Muscle of leg (tissue), 3 donors: ENCODE measurements at regions not wholly inside any gene's neighbourhood (a gene's known extent, or its start where the extent isn't known, plus 50 kb on each side); places are given as distances from the start of the nearest gene placed in this dataset.

Experiments
- DNase-seq: peaks from one replicate; pipeline ENCODE4 v3.0.0; 2013
- H3K27ac ChIP-seq: one replicate; pipeline ENCODE4 v1.5.1; 2013; ENCODE audit warnings: mild to moderate bottlenecking, low read length, control low read depth
- H3K27me3 ChIP-seq: one replicate; pipeline ENCODE4 v1.6.1; 2013; ENCODE audit warnings: low read length; ENCODE audit not compliant: control insufficient read depth, insufficient read depth
- H3K36me3 ChIP-seq: one replicate; pipeline ENCODE4 v1.6.1; 2013; ENCODE audit warnings: low read length; ENCODE audit not compliant: control insufficient read depth, insufficient read depth
- H3K4me1 ChIP-seq: one replicate; pipeline ENCODE4 v1.6.1; 2013; ENCODE audit warnings: low read length; ENCODE audit not compliant: control insufficient read depth, insufficient read depth
- H3K4me3 ChIP-seq: one replicate; pipeline ENCODE4 v1.5.1; 2013; ENCODE audit warnings: low read length, control low read depth
- H3K9me3 ChIP-seq: replicated peaks from 2 replicates; pipeline ENCODE4 v1.6.1; 2013; ENCODE audit warnings: low read depth, low read length; ENCODE audit not compliant: control insufficient read depth
- WGBS: methylation state at CpG from one replicate; pipeline ENCODE4 v1.1.5; 2013; ENCODE audit warnings: missing lambda C conversion rate; ENCODE audit not compliant: insufficient coverage; 5-methylcytosine and 5-hydroxymethylcytosine counted together

DNA sequence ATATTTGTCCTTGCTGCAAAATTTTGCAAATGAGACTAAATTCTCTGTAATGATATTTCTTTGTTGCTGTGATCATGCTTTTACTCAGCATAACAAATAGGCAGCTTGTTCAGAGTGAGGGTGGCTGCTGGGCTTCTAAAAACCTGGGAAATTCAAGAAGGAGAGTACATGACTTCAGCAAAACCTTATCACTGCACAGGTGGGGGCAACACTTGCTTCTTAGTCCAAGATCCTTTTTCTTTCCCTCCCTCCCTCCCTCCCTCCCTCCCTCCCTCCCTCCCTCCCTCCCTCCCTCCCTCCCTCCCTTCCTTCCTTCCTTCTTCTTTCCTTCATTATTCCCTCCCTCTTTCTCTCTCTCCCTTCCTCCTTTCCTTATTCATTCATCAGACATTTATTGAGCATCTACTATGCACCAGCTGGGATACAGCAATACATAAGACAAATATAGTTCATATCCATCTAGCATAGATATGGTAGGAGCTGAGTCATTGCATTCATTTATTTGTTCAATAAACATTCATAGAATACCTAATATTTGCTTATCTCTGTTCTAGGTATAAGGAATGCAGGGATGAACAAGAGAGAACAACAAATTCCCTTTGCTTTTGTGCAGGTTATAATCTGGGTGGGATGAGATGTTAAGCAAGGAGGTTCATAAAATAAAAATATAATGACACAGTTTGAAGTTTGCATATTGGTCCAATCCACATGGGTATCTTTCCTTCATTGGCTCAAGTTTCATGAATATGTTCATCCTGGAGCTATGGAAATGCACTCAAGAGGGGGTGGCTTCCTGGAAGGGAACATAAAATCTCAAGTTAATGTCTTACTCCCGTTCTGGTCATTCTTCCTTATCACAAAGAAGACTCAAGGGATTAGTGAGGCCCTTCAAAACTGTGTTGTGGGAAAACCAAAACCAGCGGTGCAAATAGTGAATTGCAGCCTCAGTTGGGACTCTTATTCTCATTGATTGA, 210.7 kb downstream of the PDCD6IP start:
- Histone ChIP-seq H3K27ac (no peak overlapping the region), H3K4me1 (no peaks in the 10 kb centered on the region), H3K9me3 (no peaks in the 10 kb centered on the region), H3K4me3 (no peak overlapping the region), H3K27me3 (no peaks in the 10 kb centered on the region), H3K36me3 (no peaks in the 10 kb centered on the region)
- WGBS: no CpG with 5 or more reads among the region's 2 CpGs
- no peak for DNase-seq

DNA sequence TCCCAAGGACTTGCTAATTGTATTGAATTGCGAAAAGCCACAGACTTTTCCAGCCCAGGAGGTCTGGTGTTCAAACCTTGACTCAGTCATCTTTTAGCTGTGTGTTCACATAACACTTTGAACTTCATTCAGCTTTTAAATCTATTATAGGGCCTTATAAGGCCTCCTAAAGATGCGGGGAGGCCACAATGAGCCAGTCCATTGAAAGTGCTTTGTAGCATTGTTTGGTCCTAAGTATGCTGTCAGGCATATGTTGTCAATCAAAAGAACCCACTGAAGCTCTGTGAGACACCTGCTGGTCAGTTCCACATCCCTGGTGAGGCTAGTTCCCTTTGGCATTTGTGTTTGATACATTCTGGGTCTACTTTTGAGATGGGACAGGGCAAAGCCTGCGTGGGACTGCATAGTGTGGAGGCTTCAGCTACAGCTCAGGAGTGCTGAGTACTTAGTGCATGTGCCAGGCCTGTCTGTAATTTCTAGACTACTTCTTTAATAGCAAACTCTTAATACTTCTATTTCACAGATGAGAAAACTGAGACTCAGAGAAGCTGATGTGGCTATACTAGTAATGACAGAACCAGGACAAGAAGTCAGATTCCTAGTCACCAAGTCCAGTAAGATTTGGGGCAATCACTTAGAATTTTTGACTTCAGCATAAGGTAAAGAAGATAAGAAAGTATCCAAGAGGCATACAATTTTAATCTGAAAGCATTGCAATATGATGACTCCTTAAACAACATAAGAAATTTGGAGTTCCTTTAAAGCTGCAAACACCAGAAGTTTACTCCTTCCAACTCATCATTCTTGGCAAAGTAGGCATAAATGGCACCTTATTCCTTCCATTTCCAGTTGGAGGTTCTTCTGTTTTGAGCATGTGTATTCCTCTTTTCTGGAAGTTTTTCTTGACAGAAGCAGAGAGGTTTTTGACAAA, 213.0 kb downstream of the PDCD6IP start:
- no peaks in the 10 kb centered on the region for H3K36me3 ChIP-seq
- H3K27me3 ChIP-seq: no peaks in the 10 kb centered on the region
- no peak overlapping the region for H3K27ac ChIP-seq
- no peaks in the 10 kb centered on the region for H3K9me3 ChIP-seq
- no peak overlapping the region for H3K4me3 ChIP-seq
- no peak for DNase-seq
- H3K4me1 ChIP-seq: no peaks in the 10 kb centered on the region
- no CpG with 5 or more reads among the region's 3 CpGs for WGBS

DNA sequence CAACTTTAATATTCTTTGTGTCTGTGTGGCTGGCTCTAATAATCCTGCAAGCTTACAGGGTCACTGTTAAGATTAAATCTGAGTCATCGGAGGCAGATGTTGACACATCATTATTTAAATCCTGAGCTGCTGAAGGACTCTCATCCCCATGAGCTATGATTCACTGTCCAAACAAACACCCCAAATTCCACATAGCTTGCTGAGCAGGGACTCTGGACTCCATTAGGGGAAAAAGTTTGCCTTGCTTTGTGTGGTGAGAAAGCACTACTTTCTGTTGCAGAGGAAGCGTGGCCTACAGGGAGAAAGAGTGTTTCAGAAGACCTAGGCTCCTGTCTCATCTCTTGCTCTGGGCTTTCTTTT, 213.7 kb downstream of the PDCD6IP start:
- DNase-seq: peak; percentile 8
- Histone ChIP-seq H3K9me3 (no peaks in the 10 kb centered on the region), H3K4me3 (no peak overlapping the region), H3K27me3 (no peaks in the 10 kb centered on the region), H3K4me1 (no peaks in the 10 kb centered on the region), H3K27ac (no peak overlapping the region), H3K36me3 (no peaks in the 10 kb centered on the region)
- WGBS: no CpG with 5 or more reads among the region's 2 CpGs

DNA sequence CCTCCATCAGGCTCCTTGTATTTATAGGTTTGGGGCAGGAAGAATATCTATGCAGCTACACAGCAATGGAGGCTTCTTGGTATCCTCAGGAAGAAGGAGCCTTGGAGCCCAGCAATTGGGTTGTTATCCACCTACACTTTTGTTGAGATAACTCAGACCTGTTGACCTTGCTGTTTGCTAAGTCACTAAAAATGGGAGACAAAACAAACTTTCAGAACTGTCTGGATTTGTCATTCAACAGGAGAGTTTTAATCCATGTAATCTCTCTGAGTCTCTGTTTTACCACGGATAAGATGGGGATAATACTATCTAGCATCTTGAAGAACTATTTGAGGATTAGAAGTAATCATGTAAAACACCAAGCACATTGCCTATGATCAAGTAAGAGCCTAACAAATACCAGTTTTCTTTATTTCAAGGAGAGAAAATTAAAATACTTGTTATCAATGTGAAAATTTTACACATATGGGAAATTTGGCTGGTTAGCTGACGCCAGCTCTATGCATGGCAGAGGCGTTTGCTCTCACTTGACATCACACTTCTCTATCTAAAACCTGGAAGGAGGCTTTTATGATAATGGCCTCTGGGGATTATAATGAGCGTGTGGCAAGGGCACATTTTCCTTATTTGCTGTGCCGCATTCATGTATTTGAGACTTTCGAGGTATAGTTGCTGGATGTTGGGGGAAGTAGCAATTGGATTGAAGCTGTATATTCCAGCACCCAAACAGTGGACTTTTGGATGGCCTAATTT, 215.6 kb downstream of the PDCD6IP start:
- no peaks in the 10 kb centered on the region for H3K27me3 ChIP-seq
- H3K9me3 ChIP-seq: no peaks in the 10 kb centered on the region
- no CpG with 5 or more reads among the region's 6 CpGs for WGBS
- H3K27ac ChIP-seq: no peak overlapping the region
- DNase-seq: no peak
- no peaks in the 10 kb centered on the region for H3K4me1 ChIP-seq
- H3K4me3 ChIP-seq: no peak overlapping the region
- H3K36me3 ChIP-seq: no peaks in the 10 kb centered on the region

DNA sequence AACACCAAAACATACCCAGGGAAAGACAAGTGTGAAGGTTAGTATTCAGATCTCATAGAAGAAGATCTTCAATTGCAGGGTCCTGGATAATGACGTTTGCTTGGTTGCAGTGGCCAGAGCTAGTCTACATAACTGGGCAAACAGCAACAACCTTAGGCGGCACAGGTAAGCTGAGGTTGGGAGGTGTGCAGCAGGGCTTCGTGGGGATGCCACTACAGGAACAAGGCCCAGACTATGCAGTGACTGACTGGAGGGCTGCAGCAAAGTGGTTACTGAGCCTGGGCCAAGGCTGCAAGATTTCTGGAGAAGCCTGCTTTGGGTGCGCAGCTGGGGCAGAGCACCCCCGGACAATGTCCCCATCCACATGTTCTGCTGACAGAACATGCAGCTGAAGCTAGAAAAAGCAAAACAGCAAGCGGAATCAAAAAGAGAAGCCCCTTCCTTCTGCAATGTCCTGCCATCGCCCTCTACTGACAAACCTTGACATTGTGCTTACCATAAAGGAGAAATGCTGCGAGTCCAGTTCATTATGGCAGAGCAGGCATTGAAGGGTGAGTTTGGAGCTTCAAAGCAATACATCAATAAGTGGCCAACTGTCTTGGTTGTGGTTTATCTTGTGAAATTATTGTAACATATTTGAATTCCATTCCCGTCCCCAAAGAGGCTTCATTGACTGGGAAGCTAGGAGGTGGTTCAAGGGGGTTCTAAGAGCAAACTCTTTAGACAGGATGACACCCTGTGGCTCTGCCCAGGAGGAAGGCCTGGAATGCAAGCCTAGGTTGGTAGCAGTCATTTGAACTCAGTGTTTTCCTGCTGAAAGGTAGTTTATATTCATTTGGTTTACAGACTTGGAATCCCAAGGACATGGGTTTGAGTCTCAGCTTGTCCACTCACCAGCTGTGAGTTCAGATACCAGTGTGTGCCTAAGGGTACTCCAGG, 217.0 kb downstream of the PDCD6IP start:
- Histone ChIP-seq H3K27ac (no peak overlapping the region), H3K36me3 (no peaks in the 10 kb centered on the region), H3K4me3 (no peak overlapping the region), H3K27me3 (no peaks in the 10 kb centered on the region), H3K4me1 (no peaks in the 10 kb centered on the region), H3K9me3 (no peaks in the 10 kb centered on the region)
- WGBS: 90% methylated on average over 7 of the region's 9 CpGs
- no peak for DNase-seq

DNA sequence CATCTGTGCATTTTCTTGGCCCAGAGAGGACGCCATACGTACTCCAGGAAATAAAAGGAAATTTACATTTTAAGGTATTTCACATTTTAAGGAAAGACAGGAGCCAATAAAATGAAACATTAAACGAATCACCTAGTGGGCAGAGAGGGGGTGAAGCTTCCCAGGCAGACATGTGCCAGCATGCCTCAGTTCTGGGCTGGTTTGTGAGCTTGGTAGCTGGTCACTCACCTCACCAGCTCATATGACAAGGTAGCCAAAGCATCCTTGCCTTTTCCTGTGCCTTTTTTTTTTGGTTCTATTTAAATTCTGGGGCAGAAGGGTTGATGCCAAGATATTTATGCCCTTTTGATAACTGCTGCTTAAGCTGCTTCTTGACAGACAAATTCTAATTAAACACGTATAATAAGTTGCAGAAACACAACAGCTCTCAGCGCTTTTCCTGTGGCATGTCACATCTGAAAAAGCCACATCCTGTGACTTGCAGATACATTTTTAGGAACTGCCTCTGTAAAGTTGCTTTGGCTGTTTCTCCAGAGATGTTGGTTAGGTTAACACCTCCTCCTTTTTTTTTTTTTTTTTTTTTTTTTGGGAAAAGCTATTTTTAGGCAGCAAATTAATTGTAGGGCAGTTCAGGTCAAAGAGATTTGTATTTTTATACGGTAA, 218.6 kb downstream of the PDCD6IP start:
- no CpG with 5 or more reads among the region's 6 CpGs for WGBS
- Histone ChIP-seq H3K9me3 (no peaks in the 10 kb centered on the region), H3K4me3 (no peak overlapping the region), H3K27ac (no peak overlapping the region), H3K27me3 (no peaks in the 10 kb centered on the region), H3K4me1 (peaks cover 4% of the 10 kb centered on the region), H3K36me3 (no peaks in the 10 kb centered on the region)
- no peak for DNase-seq

DNA sequence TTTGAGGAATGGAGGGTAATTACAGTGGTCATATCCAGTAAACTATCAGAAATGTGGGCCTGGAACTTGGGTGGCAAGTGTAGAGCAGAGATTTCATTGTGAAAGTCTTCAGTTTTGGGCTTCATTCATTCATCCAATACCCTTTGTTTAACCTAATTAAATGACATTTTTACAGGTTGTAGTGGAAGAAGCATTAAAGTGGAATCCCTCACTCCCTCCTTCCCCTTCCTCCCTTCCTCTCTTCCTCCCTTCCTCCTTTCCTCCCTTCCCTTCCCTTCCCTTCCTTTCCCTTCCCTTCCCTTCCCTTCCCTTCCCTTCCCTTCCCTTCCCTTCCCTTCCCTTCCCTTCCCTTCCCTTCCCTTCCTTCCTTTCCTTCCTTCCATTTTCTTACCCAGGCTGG, 219.3 kb downstream of the PDCD6IP start:
- Histone ChIP-seq H3K4me3 (no peak overlapping the region), H3K27me3 (no peaks in the 10 kb centered on the region), H3K9me3 (no peaks in the 10 kb centered on the region), H3K4me1 (peaks cover 4% of the 10 kb centered on the region), H3K27ac (no peak overlapping the region), H3K36me3 (no peaks in the 10 kb centered on the region)
- DNase-seq: no peak

DNA sequence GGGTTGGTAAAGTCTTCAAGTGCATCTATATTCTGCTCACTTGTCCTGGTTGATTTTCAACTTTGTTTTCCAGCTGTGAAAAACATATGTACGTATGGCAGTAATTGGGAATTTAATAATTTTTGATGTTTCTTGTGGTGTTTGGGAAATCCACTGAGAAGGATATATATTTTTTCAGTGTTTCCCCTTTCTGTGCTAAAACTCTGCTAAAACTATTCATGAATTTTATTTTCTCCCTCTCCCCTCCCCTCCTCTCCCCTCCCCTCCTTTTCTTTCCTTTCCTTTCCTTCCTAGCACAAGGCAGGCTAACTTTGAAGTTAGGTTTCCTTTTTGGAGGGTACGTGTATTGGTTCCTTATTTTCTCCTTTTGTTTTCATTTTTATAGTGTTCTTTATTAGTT, 220.7 kb downstream of the PDCD6IP start:
- no CpG with 5 or more reads among the region's 2 CpGs for WGBS
- DNase-seq: no peak
- no peak overlapping the region for H3K4me3 ChIP-seq
- H3K27me3 ChIP-seq: no peaks in the 10 kb centered on the region
- H3K36me3 ChIP-seq: no peaks in the 10 kb centered on the region
- H3K9me3 ChIP-seq: no peaks in the 10 kb centered on the region
- no peak overlapping the region for H3K27ac ChIP-seq
- H3K4me1 ChIP-seq: peaks cover 4% of the 10 kb centered on the region

DNA sequence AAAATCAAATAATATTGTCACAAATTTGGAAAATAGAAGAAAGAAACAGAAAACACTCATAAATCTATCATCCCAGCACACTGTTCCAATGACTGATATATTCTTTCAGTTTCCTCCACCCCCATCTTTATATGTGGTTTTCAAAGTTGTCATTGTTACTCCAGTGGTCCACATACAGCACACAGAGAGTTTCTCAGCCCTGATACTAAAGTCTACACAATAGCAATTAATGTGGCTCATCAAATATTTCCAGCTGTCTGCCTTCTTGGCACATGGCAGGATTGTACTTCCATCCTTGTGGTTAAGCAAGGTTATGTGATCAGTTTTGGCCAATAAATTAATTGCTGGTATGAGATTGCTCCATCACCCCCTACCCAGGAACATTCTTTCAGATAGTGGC, 221.7 kb downstream of the PDCD6IP start:
- H3K4me1 ChIP-seq: peaks cover 4% of the 10 kb centered on the region
- H3K4me3 ChIP-seq: no peak overlapping the region
- H3K27me3 ChIP-seq: no peaks in the 10 kb centered on the region
- H3K36me3 ChIP-seq: no peaks in the 10 kb centered on the region
- DNase-seq: no peak
- H3K9me3 ChIP-seq: no peaks in the 10 kb centered on the region
- no peak overlapping the region for H3K27ac ChIP-seq
